Liver (tissue), 3 donors: ENCODE measurements at regions not wholly inside any gene's neighbourhood (a gene's known extent, or its start where the extent isn't known, plus 50 kb on each side); places are given as distances from the start of the nearest gene placed in this dataset.

ENCODE experiments used
- CTCF ChIP-seq: fragments of 150-350 bp; IDR thresholded peaks from 2 replicates; pipeline ENCODE4 v1.5.1; 2017; ENCODE audit warnings: improper control_type of control experiment, low read depth, low read length; ENCODE audit not compliant: missing input control
- FOXA1 ChIP-seq: IDR thresholded peaks from 2 replicates; pipeline ENCODE4 v1.6.1; 2016; ENCODE audit warnings: antibody characterized with exemption
- FOXA2 ChIP-seq: IDR thresholded peaks from 2 replicates; pipeline ENCODE4 v1.6.1; 2016; ENCODE audit warnings: antibody characterized with exemption
- JUND ChIP-seq, 2 donors: IDR thresholded peaks; 2 replicates each; pipeline ENCODE4 v1.6.1; 2016; ENCODE audit warnings: antibody characterized with exemption in 2 of 2
- MAX ChIP-seq: IDR thresholded peaks from 2 replicates; pipeline ENCODE4 v1.6.1; 2016; ENCODE audit warnings: antibody characterized with exemption
- RAD21 ChIP-seq, 2 donors: IDR thresholded peaks; 2 replicates each; pipeline ENCODE4 v1.6.1; 2016; ENCODE audit warnings: antibody characterized with exemption in 2 of 2, mild to moderate bottlenecking in 2 of 2
- REST ChIP-seq: IDR thresholded peaks from 2 replicates; pipeline ENCODE4 v1.6.1; 2016; ENCODE audit warnings: antibody characterized with exemption, mild to moderate bottlenecking
- YY1 ChIP-seq: IDR thresholded peaks from 2 replicates; pipeline ENCODE4 v1.6.1; 2016; ENCODE audit warnings: antibody characterized with exemption, mild to moderate bottlenecking
- donor health status: healthy.
- donor health status: healthy.

- TF ChIP-seq JUND (IDR thresholded peaks at IDR 0.05) = no peak
- TF ChIP-seq RAD21 (IDR thresholded peaks at IDR 0.05) = no peak
- TF ChIP-seq FOXA1 = no peak
- no peak for TF ChIP-seq CTCF
- TF ChIP-seq YY1 = no peak
- no peak for TF ChIP-seq FOXA2
- no peak for TF ChIP-seq MAX
- no peak for TF ChIP-seq REST
Measured at GRCh38 chr11:104260456-104260855, 96.5 kb upstream of the PDGFD start.
